Lower leg skin (tissue), 3 donors: ENCODE measurements at regions not wholly inside any gene's neighbourhood (a gene's known extent, or its start where the extent isn't known, plus 50 kb on each side); places are given as distances from the start of the nearest gene placed in this dataset.

Experiments
- CTCF ChIP-seq, 3 donors: fragments of 450-650 bp; IDR thresholded peaks; one replicate each; pipeline ENCODE4 v1.5.1; 2016; ENCODE audit warnings: antibody characterized with exemption in 3 of 3, mild to moderate bottlenecking in 3 of 3, moderate library complexity in 2 of 3
- POLR2A ChIP-seq, 2 donors: fragments of 450-650 bp; IDR thresholded peaks; one replicate each; pipeline ENCODE4 v1.6.1; 2016 to 2017; ENCODE audit warnings: antibody characterized with exemption in 2 of 2, mild to moderate bottlenecking in 1 of 2, moderate library complexity in 1 of 2

- TF ChIP-seq POLR2A (IDR thresholded peaks at IDR 0.05): no peak
- no peak for TF ChIP-seq CTCF (IDR thresholded peaks at IDR 0.05)
Observed at GRCh38 chr10:64454962-64455361, 933.8 kb downstream of the REEP3 start.
